ENCODE measurements at regions not wholly inside any gene's neighbourhood (a gene's known extent, or its start where the extent isn't known, plus 50 kb on each side); places are given as distances from the start of the nearest gene placed in this dataset.
"Not testable (repeated sequence)": the region's sequence is repeated elsewhere in the genome, so short reads cannot be mapped to it uniquely, and the experiment has no call there.

DNA sequence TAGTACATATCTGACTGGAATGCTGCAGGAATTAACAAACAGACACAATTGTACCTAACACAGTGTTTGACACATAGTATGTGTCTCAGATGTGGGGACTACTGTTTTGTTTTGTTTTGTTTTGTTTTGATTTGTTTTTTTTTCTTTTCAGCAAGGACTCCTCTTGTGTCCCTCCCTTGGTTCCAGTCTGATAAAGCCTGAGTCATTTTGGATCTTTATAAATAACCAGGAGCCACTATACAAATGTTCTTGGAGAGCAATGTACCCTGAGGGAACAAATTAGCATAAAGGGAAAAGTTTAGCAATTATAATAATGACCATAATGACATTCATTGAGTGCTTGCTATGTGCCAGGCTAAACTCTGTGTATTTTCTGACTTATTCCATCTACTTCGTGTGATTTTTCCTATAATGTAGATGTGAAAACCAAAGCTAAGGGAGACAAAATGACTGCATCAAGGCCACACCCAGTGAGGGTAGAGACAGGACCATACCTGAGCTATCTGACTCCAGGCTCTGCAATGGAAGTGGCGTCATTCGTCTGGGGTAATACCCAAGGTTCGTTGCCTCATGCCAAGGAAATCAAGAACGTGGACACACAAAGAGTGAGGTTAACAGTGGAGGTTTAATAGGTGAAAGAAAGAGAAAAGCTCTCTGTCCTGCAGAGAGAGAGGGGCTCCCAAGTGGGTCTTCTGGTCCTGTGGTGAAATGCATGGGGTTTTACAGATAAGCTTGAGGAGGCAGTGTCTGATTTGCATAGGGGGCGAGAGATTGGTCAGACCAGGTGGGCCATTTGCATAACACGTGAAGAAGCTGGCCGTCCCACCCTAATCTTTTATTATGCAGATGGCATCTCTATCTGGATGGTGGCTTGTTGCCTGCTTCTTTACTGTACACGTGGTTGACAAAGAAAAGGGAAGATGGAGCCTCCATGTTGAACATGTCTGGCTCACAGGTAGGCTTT, 285.5 kb upstream of the SFSWAP start:
- no peak for DNase-seq

DNA sequence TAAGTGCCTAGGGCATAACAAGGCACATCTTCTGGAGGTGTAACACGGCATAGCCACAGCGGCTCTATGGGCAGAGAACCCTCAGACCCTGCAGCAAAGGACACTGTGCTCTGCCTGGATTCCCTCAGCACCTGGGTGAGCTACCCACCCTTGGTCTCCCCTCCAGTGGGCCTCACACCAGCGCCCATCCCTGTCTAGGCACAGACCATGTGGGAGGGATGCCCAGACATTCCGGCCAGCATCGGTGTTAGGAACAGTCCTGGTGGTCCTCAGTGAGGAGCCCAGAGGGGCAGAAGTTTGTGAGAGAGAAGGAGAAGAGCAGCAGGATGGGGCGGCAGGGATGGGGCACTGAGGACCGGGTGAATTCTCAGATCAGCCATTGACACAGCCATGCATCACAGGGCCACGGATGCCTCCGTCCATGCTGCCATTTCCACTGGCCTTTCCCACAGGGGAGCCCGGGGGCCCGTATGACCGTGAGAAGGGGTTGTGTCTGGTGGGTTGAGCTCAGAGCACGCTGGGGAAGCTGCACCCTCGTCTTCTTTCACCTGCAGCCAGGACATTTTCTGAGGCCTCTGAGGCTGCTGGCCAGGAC, 282.7 kb upstream of the SFSWAP start:
- DNase-seq, result no peak

DNA sequence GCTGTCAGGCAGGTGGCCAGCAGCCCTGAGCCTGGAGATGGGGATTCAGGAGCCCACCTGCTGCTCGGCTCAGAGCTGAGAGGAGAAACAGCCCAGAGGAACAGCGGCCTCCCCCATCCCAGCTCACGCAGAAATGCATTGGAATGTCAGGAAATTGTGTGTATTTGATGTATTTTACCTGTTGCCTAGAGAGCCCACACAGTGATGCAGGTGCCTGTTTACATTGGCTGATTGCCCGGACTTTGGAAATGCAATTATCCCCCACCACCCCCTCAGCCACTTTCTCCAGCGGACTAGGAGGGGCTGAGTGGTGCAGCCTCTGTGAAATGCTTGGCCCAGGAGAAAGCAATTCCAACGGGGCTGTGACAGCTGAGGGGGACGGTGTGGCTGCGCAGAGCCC, 281.7 kb upstream of the SFSWAP start:
- not testable (repeated sequence) for DNase-seq

- DNase-seq, result not testable (repeated sequence)
Observed at GRCh38 chr12:131429697-131430096, 281.2 kb upstream of the SFSWAP start.

- DNase-seq, result no peak
Observed at GRCh38 chr12:131430158-131430742, 280.6 kb upstream of the SFSWAP start.

GRCh38 chr12:131431126-131431655, 279.7 kb upstream of the SFSWAP start:
- DNase-seq, result not testable (repeated sequence)

DNA sequence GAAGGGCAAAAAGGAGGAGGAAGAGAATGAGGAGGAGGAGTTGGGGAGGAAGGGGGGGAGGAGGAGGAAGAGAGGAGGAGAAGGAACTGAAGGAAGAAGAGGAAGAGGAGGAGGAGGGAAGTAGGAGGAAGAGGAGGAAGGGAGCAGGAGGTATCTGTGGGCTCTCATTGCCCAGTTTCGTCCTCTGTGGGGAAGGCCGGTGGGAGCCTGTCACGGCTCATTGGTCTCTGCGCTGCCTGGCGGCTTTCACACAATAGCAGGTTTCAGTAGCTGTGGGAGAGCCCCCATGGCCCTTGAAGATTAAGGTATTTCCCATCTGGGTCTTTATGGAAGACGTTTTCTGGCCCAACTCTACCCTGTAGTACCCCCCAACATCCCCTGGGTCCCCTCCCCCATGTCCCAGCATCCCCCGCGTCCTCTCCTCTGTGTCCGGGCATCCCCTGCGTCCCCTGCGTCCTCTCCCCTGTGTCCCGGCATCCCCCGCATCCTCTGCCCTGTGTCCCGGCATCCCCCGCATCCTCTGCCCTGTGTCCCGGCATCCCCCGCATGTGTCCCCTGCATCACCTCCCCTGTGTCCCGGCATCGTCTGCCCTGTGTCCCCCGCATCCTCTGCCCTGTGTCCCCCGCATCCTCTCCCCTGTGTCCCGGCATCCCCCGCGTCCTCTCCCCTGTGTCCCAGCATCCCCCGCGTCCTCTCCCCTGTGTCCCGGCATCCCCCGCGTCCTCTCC, 278.2 kb upstream of the SFSWAP start:
- no peak for DNase-seq

- no peak for DNase-seq
Observed at GRCh38 chr12:131434208-131435125, 276.4 kb upstream of the SFSWAP start.

DNA sequence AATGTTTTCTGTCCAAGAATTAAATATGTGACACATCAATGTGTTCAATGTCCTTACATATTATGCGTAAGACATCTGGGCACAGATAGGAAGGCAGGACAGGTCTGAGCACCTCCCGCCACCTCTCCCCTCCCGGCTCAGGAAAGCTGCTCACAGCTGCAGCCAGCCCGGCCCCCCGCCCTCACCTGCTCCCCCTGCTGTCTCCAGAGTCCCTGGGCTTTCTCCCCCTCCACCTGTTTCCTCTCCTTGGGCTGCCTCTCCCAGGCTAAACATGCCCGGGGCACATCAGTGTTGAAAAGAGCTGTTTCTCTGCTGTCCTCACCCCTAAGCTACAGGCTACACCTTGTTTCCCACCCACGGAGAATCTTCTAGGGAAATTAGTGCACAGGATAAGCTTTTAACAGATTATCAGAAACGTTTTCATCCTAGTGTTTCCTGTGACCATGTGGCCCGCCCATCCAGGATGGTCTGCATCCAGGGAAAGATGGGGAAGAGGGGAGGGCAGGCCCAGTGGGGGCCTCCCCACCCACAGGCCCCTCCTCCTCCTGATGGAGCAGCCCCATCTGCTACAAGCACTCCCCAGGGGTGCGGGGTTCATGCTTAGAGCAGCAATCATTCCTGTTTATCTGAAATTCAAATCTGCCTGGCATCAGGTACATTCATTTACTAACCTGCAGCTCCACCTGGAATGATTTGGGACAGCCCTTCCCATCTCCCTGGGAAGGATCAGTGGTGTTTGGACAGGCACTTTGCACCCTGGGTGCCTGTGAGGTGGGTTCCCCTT, 273.8 kb upstream of the SFSWAP start:
- no peak for DNase-seq

- no peak for DNase-seq
Observed at GRCh38 chr12:131437706-131438492, 273.0 kb upstream of the SFSWAP start.

- not testable (repeated sequence) for DNase-seq
Observed at GRCh38 chr12:131438493-131438835, 272.4 kb upstream of the SFSWAP start.

DNA sequence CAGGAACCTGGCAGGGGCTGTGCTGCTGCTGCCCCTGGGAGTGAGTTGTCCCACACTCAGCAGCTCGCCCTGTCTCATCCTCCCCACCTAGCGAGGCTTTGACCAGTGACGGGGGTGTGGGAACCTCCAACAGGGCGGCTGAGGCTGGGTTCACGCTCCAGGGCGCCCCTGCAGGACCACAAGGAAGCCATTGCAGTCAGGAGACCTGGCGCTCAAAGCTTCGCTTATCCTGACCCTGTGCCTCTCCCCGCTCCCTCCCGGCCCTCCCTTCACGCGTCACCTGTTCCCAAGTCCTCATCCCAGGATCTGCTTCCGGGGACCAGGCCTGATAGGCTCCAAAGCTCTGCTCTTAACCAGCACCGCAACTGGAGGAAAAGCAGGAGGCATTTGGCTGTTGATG, 272.0 kb upstream of the SFSWAP start:
- no peak for DNase-seq

DNA sequence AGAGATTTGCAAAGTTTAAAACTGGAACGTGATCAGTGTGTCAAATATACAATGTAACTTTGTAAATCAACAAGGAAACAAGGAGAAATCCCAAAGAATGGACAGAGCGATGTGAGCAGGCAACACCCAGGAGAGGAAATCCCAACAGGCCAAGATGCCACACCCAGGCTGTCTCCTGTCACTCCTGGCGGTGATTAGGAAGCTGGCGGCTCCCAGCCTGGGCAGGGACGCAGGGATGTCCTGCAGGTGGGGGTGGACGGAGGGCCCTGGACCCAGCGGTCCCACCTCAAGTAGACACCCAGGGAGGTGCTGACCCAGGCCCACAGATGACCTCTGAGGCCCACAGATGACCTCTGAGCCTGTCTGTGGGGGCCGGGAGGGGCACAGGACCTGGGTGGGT, 271.1 kb upstream of the SFSWAP start:
- DNase-seq, result not testable (repeated sequence)

DNA sequence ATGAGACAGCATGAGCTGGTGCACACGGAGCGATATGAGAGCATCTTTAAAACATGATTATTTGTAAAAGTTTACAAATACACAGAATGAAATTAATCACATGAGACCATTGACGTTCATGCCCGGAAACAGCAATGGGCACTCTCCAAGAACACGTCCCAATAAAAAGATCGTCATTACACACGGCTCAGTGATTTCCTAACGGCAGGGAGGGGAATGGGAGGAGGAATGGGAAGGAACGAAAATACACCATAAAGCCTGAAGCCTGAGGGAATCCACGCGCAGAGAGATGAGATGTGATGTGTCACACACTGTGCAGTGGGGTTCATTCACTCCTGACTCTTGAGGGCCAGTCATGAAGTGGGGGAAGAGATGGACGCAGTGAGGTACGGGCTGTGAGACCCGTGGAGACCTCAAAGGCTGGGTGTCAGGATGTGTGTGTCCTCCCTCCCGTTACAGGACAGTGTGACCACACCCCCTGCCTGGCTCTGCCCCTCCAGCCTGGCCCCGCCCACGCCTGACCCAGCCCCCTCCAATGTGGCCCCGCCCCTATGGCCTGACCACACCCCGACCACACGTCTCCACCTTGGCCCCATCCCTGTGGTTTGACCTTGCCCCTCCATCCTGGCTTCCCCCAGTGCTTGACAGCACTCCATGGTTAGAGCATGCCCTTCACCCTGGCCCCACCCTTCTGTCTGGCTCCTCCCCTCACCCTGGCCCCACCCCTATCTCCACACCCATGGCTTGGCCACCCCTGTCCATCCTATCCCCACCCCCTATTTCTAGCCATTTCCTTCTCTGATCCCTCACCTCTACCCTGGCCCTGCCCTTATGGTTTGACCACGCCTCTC, 270.5 kb upstream of the SFSWAP start:
- not testable (repeated sequence) for DNase-seq

DNA sequence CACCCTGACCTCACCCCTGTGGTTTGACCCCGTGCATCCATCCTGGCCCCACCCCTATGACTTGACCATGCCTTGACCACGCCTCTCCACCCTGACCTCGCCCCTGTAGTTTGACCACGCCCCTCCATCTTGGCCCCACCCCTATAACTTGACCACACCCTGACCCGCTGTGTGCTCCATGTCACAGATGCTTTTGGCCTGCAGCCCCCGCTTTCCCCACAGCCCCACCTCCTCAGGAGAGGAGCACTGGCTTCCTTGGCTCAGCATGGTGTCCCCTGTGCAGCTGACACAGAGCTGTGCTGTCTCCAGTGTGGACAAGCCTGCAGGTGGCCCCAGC, 269.9 kb upstream of the SFSWAP start:
- no peak for DNase-seq

DNA sequence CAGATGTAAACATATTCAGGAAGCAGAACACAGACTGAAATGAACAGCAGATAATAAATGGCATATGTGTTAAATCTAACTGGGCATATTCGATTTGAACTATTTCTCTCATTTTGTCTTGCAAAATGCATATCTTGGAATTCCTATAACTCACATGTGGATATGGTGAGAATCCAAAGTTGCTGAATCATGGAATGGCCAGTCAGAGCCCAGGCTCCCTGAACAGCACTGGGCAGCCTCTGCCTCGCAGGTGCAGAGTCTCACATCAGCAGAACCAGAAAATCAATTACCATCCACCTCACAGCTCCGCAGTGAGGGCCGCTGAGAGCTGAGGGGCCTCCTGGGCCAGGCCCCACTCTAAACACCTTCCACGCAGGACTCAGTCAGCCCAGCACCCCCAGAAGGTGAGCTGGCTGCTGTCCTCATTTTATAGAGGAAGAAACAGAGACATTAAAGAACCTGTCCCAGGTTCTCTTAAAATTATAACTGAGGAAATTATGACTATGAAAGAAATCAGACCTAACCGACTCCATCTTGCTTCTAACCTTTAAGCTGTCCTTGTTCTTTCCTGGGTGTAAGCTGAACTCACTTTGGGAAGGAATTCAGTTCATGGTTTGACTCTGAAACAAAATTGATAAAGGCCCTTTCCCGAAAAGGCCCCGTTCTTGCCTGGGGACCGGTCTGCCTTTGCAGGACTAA, 269.1 kb upstream of the SFSWAP start:
- no peak for DNase-seq

GRCh38 chr12:131442337-131442918, 268.5 kb upstream of the SFSWAP start:
- no peak for DNase-seq

Measured in activated naive CD4-positive, alpha-beta T cell (primary cell).